ENCODE measurements at regions not wholly inside any gene's neighbourhood (a gene's known extent, or its start where the extent isn't known, plus 50 kb on each side); places are given as distances from the start of the nearest gene placed in this dataset.

- Histone ChIP-seq H2AFZ (ENCODE audit: low read length) (no peak overlapping the region), H3K4me2 (ENCODE audit: low read length) (no peak overlapping the region), H3K36me3 (ENCODE audit: insufficient read depth, low read length) (no peaks in the 10 kb centered on the region), H3K79me2 (ENCODE audit: insufficient read depth, low read length) (no peaks in the 10 kb centered on the region), H3K27ac (ENCODE audit: low read depth, low read length, poor library complexity, severe bottlenecking) (no peak overlapping the region), H3K27me3 (ENCODE audit: insufficient read depth, low read length) (peaks cover 3% of the 10 kb centered on the region; the same call in 1 of the 2 replicates), H3K9ac (ENCODE audit: low read length) (no peak overlapping the region), H3K9me3 (ENCODE audit: low read length) (no peaks in the 10 kb centered on the region), H4K20me1 (ENCODE audit: insufficient read depth, low read length) (no peaks in the 10 kb centered on the region), H3K4me3 (ENCODE audit: low read depth, low read length, poor library complexity, severe bottlenecking) (no peak overlapping the region), H3K9me2 (ENCODE audit: low read depth, low read length) (no peaks in the 10 kb centered on the region), H3F3A (ENCODE audit: insufficient read depth, low read length) (no peaks in the 10 kb centered on the region), H3K4me1 (ENCODE audit: insufficient read depth, low read length, severe bottlenecking) (no peaks in the 10 kb centered on the region)
- TF ChIP-seq EZH2 (IDR thresholded peaks at IDR 0.05; ENCODE audit: borderline replicate concordance, low read length) (no peak), CTCF (IDR thresholded peaks at IDR 0.05; ENCODE audit: low read length) (no peak)
These were observed 56.9 kb downstream of the KLHDC7A start for GRCh38 chr1:18537386-18538306.

- H3K79me2 ChIP-seq (ENCODE audit: insufficient read depth, low read length): no peaks in the 10 kb centered on the region
- H3K9ac ChIP-seq (ENCODE audit: low read length): no peak overlapping the region
- H3K9me2 ChIP-seq (ENCODE audit: low read depth, low read length): no peaks in the 10 kb centered on the region
- H3K27ac ChIP-seq (ENCODE audit: low read depth, low read length, poor library complexity, severe bottlenecking): no peak overlapping the region
- no peaks in the 10 kb centered on the region for H3K9me3 ChIP-seq (ENCODE audit: low read length)
- H3K27me3 ChIP-seq (ENCODE audit: insufficient read depth, low read length): peaks cover 3% of the 10 kb centered on the region; the same call in 1 of the 2 replicates
- H2AFZ ChIP-seq (ENCODE audit: low read length): no peak overlapping the region
- TF ChIP-seq EZH2 (IDR thresholded peaks at IDR 0.05; ENCODE audit: borderline replicate concordance, low read length): no peak
- TF ChIP-seq CTCF (IDR thresholded peaks at IDR 0.05; ENCODE audit: low read length): no peak
- H3K4me1 ChIP-seq (ENCODE audit: insufficient read depth, low read length, severe bottlenecking): no peaks in the 10 kb centered on the region
- no peaks in the 10 kb centered on the region for H3K36me3 ChIP-seq (ENCODE audit: insufficient read depth, low read length)
- H3K4me2 ChIP-seq (ENCODE audit: low read length): no peak overlapping the region
- no peaks in the 10 kb centered on the region for H3F3A ChIP-seq (ENCODE audit: insufficient read depth, low read length)
- H3K4me3 ChIP-seq (ENCODE audit: low read depth, low read length, poor library complexity, severe bottlenecking): no peak overlapping the region
- no peaks in the 10 kb centered on the region for H4K20me1 ChIP-seq (ENCODE audit: insufficient read depth, low read length)
These were observed 58.4 kb downstream of the KLHDC7A start for GRCh38 chr1:18539171-18539570.

- H3F3A ChIP-seq (ENCODE audit: insufficient read depth, low read length): no peaks in the 10 kb centered on the region
- no peak overlapping the region for H3K27ac ChIP-seq (ENCODE audit: low read depth, low read length, poor library complexity, severe bottlenecking)
These were observed 59.5 kb downstream of the KLHDC7A start for GRCh38 chr1:18540136-18540765.

More at GRCh38 chr1:18540136-18540765, 59.5 kb downstream of the KLHDC7A start:
- no peak overlapping the region for H3K4me3 ChIP-seq (ENCODE audit: low read depth, low read length, poor library complexity, severe bottlenecking)
- H3K79me2 ChIP-seq (ENCODE audit: insufficient read depth, low read length): no peaks in the 10 kb centered on the region
- H3K36me3 ChIP-seq (ENCODE audit: insufficient read depth, low read length): no peaks in the 10 kb centered on the region
- H3K4me2 ChIP-seq (ENCODE audit: low read length): no peak overlapping the region
- no peaks in the 10 kb centered on the region for H3K4me1 ChIP-seq (ENCODE audit: insufficient read depth, low read length, severe bottlenecking)
- H3K9me2 ChIP-seq (ENCODE audit: low read depth, low read length): no peaks in the 10 kb centered on the region
- no peaks in the 10 kb centered on the region for H3K27me3 ChIP-seq (ENCODE audit: insufficient read depth, low read length)
- H3K9ac ChIP-seq (ENCODE audit: low read length): no peak overlapping the region
- H4K20me1 ChIP-seq (ENCODE audit: insufficient read depth, low read length): no peaks in the 10 kb centered on the region
- TF ChIP-seq CTCF (IDR thresholded peaks at IDR 0.05; ENCODE audit: low read length) (no peak), EZH2 (IDR thresholded peaks at IDR 0.05; ENCODE audit: borderline replicate concordance, low read length) (no peak)
- no peaks in the 10 kb centered on the region for H3K9me3 ChIP-seq (ENCODE audit: low read length)
- H2AFZ ChIP-seq (ENCODE audit: low read length): no peak overlapping the region
